Mucosa of descending colon (tissue), 3 donors: ENCODE measurements at regions not wholly inside any gene's neighbourhood (a gene's known extent, or its start where the extent isn't known, plus 50 kb on each side); places are given as distances from the start of the nearest gene placed in this dataset.

ENCODE experiments used
- ATAC-seq: fragments of 200-7000 bp; cut with Tn5 transposase; one replicate; pipeline ENCODE4 v1.9.1; 2020; ENCODE audit warnings: mild to moderate bottlenecking, moderate library complexity
- DNase-seq, 3 donors: peaks; one replicate each; pipeline ENCODE4 v3.0.0-alpha.2; 2020
- H3K36me3 ChIP-seq: fragments of 200-600 bp; one replicate; pipeline ENCODE4 v1.8.0; 2021; ENCODE audit warnings: low read depth, mild to moderate bottlenecking
- H3K4me1 ChIP-seq: fragments of 200-600 bp; one replicate; pipeline ENCODE4 v1.8.0; 2021; ENCODE audit warnings: low read depth, mild to moderate bottlenecking
- H3K4me3 ChIP-seq: fragments of 200-600 bp; one replicate; pipeline ENCODE4 v1.8.0; 2021; ENCODE audit warnings: mild to moderate bottlenecking
- H3K9me3 ChIP-seq: fragments of 200-600 bp; one replicate; pipeline ENCODE4 v1.8.0; 2021; ENCODE audit warnings: mild to moderate bottlenecking
- intact Hi-C, 2 donors: fragments of 100-400 bp; cut with DNase I in 1 of 2; cut with micrococcal nuclease in 1 of 2; formaldehyde crosslinking; loops; one replicate each; pipeline versions ENCODE4 v1.11.0 to v1.11.1; 2022; cut with DNase I, micrococcal nuclease
- TF ChIP-seq, protein P1 (sequence below): fragments of 200-600 bp; IDR thresholded peaks from one replicate; pipeline ENCODE4 v1.8.0; 2022; ENCODE audit warnings: antibody characterized with exemption, mild to moderate bottlenecking
- donor health status: DM: no; HTN: no; CAD: no; lungs with moderate emphysema.
- donor health status: DM: no; HTN: no; CAD: no.
- donor health status: DM: no; HTN: yes; CAD: no.

DNA sequence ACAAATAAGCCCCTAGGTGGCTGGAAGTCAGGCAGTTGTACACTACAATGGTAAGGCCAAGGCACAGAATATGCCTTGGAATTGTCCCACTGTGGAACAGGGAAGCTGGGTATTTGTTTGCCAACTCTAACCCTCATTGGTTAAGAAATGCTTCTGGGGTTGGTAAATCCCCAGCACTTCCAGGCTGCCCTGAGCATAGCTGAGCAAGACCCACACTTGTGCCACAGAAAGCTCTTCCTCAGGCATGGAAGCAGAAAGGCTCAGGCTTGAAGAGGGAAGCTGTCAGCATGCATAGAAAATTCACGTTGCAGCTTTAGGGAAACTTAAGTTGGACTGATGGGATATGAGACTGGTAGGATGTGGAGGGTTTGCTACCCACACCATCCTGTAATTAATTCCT lies 86.9 kb upstream of the PLCL2 start:
- Histone ChIP-seq H3K9me3 (no peaks in the 10 kb centered on the region), H3K36me3 (no peaks in the 10 kb centered on the region), H3K4me1 (no peaks in the 10 kb centered on the region), H3K4me3 (no peak overlapping the region)
- intact Hi-C loops, result no loop called here
- ATAC-seq (no peak), DNase-seq (no peak)
- TF ChIP-seq, protein P1, sequence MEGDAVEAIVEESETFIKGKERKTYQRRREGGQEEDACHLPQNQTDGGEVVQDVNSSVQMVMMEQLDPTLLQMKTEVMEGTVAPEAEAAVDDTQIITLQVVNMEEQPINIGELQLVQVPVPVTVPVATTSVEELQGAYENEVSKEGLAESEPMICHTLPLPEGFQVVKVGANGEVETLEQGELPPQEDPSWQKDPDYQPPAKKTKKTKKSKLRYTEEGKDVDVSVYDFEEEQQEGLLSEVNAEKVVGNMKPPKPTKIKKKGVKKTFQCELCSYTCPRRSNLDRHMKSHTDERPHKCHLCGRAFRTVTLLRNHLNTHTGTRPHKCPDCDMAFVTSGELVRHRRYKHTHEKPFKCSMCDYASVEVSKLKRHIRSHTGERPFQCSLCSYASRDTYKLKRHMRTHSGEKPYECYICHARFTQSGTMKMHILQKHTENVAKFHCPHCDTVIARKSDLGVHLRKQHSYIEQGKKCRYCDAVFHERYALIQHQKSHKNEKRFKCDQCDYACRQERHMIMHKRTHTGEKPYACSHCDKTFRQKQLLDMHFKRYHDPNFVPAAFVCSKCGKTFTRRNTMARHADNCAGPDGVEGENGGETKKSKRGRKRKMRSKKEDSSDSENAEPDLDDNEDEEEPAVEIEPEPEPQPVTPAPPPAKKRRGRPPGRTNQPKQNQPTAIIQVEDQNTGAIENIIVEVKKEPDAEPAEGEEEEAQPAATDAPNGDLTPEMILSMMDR, result no peak

DNA sequence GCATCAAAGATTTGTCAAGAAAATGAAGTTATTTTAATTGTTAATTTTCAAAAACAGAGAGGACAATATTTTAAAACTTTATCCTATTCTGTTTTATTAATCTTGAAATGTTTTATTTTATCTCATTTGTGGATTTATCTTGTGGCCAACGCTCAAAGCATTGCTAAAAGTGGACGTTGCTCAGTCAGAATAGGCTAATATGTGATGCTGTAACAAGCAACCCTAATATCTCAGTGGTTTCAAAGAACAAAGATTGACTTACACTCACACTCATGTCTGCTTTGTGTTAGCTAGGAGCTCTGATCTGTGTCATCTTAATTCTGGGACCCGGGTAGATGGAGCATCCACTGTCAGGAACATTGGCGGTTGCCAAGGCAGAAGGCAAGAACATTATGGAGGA lies 86.0 kb upstream of the PLCL2 start:
- Histone ChIP-seq H3K36me3 (no peaks in the 10 kb centered on the region), H3K9me3 (no peaks in the 10 kb centered on the region), H3K4me3 (no peak overlapping the region), H3K4me1 (no peaks in the 10 kb centered on the region)
- intact Hi-C loops, result no loop called here
- DNase-seq (no peak), ATAC-seq (no peak)
- TF ChIP-seq, protein P1, result no peak

DNA sequence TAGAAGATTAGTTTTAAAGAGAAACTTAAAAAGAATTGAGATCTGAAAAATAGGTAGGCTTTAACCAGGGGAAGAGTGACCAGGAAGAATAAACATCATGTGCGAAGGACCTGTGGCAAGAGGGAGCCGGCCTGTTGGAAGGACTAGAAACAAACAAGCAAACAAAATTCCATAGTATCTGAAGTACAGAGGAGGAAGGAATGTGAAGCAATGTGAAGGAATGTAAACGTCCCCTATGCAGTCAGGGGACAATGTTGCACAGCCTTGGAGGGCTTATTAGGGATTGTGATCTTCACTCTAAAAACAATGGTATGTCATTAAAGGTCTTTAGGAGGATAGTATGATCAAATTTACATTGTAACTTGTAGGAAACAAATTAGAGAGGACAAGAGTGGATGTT lies 84.4 kb upstream of the PLCL2 start:
- ATAC-seq (no peak), DNase-seq (no peak)
- TF ChIP-seq, protein P1, result no peak
- intact Hi-C loops, result no loop called here
- Histone ChIP-seq H3K4me3 (no peak overlapping the region), H3K4me1 (no peaks in the 10 kb centered on the region), H3K9me3 (no peaks in the 10 kb centered on the region), H3K36me3 (no peaks in the 10 kb centered on the region)

DNA sequence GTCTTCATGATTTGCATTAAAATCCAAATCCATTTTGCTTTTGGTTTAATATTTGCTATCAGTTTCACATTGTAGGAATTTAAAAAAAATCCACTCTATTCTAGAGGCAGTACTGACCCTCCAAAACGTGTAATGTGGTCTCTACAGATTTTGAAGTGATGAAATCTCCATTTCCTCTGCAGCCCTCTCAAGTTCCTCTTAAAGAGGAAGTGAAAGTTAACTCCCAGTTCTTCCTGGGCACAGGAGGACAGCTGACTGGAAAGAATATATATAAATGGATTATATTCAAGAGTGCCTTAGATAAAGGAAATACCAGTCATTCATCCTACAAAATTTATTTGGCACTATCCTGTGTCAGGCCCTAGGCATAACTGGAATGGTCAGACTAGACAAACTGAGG lies 83.5 kb upstream of the PLCL2 start:
- peak; percentile 25 for ATAC-seq
- Histone ChIP-seq H3K36me3 (no peaks in the 10 kb centered on the region), H3K4me3 (no peak overlapping the region), H3K4me1 (no peaks in the 10 kb centered on the region), H3K9me3 (no peaks in the 10 kb centered on the region)
- DNase-seq, result no peak
- TF ChIP-seq, protein P1, result no peak
- intact Hi-C loops, result no loop called here

DNA sequence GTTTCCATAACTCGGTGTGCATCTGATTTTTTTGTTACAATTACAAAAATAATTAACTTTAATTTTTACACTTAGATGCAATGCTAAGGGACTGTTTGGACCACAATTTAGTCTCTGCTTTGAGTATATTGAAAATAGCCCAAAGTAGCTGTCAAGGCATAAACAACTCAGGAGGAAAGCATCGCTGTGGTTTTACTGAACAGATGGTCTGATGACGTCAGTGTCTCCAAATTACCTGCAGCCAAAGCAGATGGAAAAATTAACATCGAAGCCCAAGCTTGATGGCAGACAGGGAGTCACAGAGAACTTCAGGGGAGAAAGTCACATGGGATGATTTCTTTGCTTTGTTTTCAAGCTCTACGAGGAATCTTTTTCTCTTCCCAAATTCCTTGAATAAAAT lies 83.1 kb upstream of the PLCL2 start:
- Histone ChIP-seq H3K4me1 (no peaks in the 10 kb centered on the region), H3K9me3 (no peaks in the 10 kb centered on the region), H3K36me3 (no peaks in the 10 kb centered on the region), H3K4me3 (no peak overlapping the region)
- TF ChIP-seq, protein P1, result no peak
- intact Hi-C loops, result no loop called here
- ATAC-seq (no peak), DNase-seq (no peak)

DNA sequence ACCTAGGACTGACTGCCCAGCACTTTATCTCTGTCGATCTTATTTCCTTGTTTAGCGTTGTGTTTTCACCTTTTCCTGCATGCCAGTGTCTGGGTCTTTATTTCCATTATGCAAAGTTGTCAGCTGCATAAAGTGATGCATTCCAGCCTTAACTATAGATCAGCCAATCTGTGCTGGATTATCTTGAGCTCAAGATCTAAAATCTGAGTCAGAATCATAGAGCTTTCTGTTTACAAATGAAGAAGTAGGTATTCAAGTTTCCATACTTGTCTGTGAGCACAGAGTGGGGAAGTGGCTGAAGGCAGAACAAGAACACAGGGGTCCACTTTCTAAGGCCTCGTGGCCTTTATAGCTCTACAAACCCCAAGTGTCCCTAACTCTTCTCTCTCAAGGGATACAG lies 82.4 kb upstream of the PLCL2 start:
- H3K9me3 ChIP-seq, result no peaks in the 10 kb centered on the region
- no peak overlapping the region for H3K4me3 ChIP-seq
- intact Hi-C loops, result no loop called here
- H3K36me3 ChIP-seq, result no peaks in the 10 kb centered on the region
- TF ChIP-seq, protein P1, result no peak
- no peak for DNase-seq
- no peaks in the 10 kb centered on the region for H3K4me1 ChIP-seq
- ATAC-seq, result no peak
